ENCODE measurements at regions not wholly inside any gene's neighbourhood (a gene's known extent, or its start where the extent isn't known, plus 50 kb on each side); places are given as distances from the start of the nearest gene placed in this dataset.

GRCh38 chr10:21265622-21266021 lies 259.9 kb downstream of the SKIDA1 start:
- TF ChIP-seq, protein P1, sequence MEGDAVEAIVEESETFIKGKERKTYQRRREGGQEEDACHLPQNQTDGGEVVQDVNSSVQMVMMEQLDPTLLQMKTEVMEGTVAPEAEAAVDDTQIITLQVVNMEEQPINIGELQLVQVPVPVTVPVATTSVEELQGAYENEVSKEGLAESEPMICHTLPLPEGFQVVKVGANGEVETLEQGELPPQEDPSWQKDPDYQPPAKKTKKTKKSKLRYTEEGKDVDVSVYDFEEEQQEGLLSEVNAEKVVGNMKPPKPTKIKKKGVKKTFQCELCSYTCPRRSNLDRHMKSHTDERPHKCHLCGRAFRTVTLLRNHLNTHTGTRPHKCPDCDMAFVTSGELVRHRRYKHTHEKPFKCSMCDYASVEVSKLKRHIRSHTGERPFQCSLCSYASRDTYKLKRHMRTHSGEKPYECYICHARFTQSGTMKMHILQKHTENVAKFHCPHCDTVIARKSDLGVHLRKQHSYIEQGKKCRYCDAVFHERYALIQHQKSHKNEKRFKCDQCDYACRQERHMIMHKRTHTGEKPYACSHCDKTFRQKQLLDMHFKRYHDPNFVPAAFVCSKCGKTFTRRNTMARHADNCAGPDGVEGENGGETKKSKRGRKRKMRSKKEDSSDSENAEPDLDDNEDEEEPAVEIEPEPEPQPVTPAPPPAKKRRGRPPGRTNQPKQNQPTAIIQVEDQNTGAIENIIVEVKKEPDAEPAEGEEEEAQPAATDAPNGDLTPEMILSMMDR (IDR thresholded peaks at IDR 0.05; ENCODE audit: borderline replicate concordance, insufficient read depth, low read depth, low read length): no peak
- H3K4me3 ChIP-seq (ENCODE audit: low read depth, low read length): no peak overlapping the region

GRCh38 chr10:21264271-21264670 lies 261.2 kb downstream of the SKIDA1 start:
- TF ChIP-seq, protein P1 (IDR thresholded peaks at IDR 0.05; ENCODE audit: borderline replicate concordance, insufficient read depth, low read depth, low read length): no peak
- no peak overlapping the region for H3K4me3 ChIP-seq (ENCODE audit: low read depth, low read length)

DNA sequence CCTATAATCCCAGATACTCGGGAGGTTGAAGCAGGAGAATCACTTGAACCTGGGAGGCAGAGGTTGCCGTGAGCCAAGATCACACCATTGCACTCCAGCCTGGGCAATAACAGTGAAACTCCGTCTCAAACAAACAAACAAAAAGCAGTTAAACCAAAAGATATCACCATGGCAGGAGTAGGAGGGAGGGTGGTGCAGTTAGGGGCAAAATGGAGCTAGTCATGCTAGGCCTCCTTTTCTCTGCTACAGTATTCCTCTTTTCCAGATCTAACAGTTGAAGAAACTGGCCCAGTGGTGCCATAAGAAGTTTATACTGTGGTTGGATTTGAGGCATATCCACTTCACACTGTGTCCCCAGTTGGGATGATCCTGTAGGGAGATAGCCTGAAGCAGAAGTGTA lies 261.6 kb downstream of the SKIDA1 start:
- TF ChIP-seq, protein P1 (IDR thresholded peaks at IDR 0.05; ENCODE audit: borderline replicate concordance, insufficient read depth, low read depth, low read length): no peak
- H3K4me3 ChIP-seq (ENCODE audit: low read depth, low read length): no peak overlapping the region

DNA sequence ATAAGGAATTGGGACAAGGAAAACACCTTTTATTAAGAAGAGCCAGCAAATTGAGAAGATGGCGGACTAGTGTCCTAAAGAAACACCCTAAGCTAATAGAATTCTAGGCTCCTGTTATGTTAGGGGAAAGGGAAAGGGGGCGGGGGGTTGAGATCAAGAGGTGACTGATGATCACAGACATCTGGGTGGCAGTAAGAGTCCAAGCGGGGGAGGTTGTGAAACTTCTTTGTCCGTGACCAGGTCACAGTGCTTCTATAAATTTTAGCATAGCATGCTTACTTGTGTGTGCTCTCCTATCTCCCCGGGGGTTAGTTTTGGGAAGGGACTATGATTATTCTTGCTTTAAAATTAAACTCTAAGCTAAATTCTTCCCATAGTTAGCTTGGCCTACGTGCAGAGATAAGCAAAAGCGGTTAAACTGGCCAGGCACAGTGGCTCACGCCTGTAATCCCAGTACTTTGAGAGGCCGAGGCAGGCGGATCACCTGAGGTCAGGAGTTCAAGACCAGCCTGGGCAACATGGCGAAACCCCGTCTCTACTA lies 262.1 kb downstream of the SKIDA1 start:
- TF ChIP-seq, protein P1 (IDR thresholded peaks at IDR 0.05; ENCODE audit: borderline replicate concordance, insufficient read depth, low read depth, low read length): no peak
- no peak overlapping the region for H3K4me3 ChIP-seq (ENCODE audit: low read depth, low read length)

DNA sequence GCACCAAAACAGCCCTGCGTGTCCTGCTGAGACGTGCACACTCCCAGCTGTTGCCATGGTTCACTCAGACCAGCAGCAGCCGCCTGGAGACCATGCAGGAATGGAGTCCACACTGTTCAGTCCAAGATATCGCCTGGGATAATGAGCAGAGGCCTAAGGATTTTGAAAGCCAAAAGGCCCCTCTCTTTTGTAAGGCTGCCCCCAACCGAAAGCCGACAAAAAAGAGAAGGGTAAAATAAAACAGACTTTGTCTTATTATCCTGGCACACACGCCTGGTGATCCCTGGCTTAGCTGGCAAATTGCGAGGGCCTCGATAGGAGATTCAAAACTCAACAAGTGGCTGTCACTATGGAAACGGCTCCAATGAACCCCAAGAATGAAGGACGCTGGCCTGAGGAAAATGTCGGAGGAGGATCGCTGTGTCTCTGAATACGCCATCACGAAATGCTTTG lies 263.6 kb downstream of the SKIDA1 start:
- H3K4me3 ChIP-seq (ENCODE audit: low read depth, low read length): no peak overlapping the region
- TF ChIP-seq, protein P1 (IDR thresholded peaks at IDR 0.05; ENCODE audit: borderline replicate concordance, insufficient read depth, low read depth, low read length): no peak

DNA sequence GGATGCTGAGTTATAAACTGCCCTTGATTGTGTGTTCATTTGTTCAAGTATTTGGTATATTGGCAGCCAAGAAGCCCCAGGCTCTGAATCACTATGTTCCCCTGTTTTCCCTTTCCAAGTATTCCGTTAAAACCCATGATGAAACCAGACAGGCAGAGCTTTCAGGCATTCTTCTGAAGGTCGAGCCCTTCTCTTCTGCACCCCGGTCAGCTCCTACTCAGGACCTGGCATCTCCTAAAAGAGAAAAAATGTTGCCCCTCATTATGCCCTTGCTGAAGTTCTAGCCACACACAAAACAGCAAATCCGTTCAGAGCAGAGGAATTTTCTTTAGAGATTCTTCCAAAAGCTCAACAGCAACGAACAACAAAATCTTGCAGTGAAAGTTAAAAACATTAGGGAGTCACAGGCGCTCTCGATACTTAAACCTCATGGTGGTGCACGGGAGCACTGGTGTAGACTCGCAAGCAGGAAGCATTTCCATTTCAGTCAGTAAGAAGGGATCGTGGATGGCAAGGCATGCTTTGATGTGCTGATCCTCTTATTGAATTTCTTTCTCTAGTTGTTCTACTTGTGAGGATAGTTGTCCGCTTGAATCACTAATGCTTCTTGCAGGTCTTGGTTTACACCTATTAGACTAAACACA lies 264.9 kb downstream of the SKIDA1 start:
- TF ChIP-seq, protein P1 (IDR thresholded peaks at IDR 0.05; ENCODE audit: borderline replicate concordance, insufficient read depth, low read depth, low read length): no peak
- no peak overlapping the region for H3K4me3 ChIP-seq (ENCODE audit: low read depth, low read length)

DNA sequence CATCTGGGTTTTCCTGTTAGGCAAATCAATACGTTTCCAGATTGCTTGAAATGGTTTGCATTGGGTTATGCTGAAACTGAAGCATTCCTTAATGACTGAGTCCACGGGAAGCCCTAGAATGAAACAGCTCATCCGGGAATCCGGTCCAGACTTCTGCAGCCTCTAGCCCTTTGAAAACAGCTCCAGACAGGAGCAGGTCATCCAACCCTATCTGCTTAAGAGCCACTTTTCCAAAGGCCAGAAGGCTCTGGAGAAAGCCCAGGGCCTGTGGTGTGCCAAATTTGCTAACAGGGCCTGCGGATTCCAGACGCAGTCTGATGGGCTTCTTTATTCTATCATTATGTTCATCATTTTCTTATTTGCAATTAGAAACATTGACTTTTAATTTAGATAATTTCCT lies 265.4 kb downstream of the SKIDA1 start:
- TF ChIP-seq, protein P1 (IDR thresholded peaks at IDR 0.05; ENCODE audit: borderline replicate concordance, insufficient read depth, low read depth, low read length): no peak
- H3K4me3 ChIP-seq (ENCODE audit: low read depth, low read length): no peak overlapping the region

Measured in GM12875 (cell line).